Stimulated activated CD4-positive, alpha-beta T cell treated with anti-CD3 and anti-CD28 coated beads, Interleukin-1b, Interleukin-23, amount 100 ng/mL, for 1 hour (primary cell): ENCODE measurements at regions not wholly inside any gene's neighbourhood (a gene's known extent, or its start where the extent isn't known, plus 50 kb on each side); places are given as distances from the start of the nearest gene placed in this dataset.

Source experiments
- DNase-seq, 2 donors: peaks; one replicate each; pipeline ENCODE4 v3.0.0-alpha.2; 2020; ENCODE audit warnings: low read depth in 2 of 2

DNA sequence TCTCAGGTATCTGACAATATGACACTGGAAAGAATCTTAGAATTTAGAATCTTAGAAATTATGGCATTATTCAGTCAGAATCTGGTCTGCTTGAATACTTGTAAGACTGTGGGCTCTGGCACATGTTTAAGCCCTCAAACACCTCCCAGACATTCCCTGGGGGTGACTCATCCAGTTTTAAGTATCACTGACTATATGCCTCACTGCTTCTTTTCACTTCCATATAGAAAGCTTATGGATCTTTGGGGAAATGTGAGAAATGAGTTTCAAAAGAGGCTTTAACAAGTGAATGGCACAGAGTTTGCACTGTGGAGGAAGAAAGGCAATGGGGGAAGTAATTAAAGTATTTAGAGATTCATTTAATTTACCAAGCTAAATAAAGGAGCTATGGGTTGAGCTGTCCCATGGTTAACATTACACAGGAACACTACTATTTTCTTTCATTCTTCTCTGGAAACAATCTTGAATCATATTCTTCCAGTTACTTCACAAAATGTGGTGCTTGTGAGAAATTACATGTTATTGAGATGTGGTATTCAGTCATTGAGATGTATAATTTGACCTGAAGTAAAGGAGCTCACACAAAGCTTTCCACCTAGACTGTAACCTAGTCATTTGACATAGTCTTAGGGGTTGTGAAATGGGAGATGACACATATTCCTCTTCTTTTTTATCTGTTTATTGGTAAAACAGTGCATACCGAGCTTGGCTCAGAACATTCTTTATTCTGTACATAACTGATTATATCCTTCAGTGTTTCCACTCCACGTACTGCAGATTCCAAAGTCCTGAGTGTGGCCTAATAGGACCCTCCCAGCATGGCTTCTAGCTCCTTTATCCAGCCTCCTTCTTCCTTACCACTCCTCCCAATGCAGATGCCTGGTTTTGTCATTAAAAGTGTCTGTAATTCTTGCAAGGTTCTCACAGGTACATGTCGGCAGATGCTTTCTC, 544.6 kb upstream of the NECTIN3 start:
- DNase-seq = no peak

DNA sequence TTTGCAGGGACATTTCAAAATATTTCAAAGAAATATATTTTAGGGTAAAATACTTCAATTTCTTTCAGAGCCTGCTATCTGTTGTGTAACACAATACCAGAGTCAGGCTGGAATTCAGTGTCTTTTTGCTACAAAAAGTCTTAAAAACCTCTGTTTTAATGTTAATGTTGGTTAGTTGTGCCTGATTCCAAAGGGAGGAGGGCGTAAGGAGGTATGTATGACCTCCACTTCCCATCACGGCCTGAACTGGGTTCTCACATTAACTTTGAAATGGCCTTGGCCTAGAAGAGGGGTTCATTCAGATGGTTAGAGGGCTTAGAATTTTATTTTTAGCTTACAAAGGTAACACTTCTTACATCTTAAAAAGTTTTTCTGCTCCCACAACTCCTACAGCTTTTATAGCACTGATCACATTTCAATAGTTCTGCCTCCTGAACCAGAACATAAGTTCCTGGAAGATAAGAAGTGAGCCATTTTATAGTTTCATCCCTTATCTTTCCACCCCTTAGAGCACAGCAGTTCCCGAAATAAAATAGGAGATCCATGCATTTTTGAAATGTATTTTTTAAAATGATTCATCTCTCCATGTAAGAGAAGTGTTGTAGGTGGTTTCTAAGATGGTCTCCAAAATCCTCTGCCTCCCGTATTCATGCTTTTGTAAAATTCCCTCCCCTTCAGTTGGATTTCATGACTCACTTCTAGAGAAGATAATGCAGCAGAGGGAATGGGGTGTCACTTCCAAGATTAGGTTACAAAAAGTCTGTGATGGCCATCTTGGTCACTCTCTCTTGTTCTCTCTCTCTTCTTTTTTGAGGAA, 543.1 kb upstream of the NECTIN3 start:
- no peak for DNase-seq

DNA sequence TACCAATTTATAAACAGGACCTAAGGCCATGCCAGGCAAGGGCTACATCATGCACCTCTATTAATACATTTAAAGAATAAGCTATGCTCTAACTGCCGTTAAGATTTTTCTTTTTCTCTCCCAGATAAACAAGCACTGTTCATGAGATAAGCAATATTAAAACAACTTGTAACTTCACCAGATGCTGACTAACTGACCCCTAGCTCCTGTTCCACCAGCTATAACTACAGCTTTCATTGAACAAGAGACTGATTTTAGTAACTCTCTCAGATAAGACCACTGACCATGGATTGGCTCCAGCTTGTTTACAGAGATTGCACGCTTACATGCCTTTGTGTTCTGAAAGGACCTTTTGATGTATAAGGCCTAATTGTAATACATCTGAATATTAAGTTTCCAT, 540.7 kb upstream of the NECTIN3 start:
- DNase-seq = no peak

DNA sequence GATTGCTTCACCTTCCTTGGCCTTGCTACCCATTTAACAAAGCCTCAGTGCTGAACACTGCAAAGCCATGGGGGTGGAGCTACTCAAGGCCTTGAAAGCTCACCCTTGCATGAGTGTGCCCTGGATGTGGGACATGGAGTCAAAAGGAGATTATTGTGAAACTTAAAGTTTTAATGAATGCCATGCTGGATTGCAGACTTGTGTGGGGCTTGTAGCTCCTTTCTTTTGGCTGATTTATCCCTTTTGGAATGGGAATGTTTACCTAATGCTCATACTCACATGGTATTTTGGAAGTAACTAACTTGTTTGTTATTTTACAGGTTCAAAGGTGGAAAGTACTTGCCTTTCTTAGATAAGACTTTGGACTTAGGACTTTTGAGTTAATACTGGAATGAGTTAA, 538.5 kb upstream of the NECTIN3 start:
- no peak for DNase-seq

DNA sequence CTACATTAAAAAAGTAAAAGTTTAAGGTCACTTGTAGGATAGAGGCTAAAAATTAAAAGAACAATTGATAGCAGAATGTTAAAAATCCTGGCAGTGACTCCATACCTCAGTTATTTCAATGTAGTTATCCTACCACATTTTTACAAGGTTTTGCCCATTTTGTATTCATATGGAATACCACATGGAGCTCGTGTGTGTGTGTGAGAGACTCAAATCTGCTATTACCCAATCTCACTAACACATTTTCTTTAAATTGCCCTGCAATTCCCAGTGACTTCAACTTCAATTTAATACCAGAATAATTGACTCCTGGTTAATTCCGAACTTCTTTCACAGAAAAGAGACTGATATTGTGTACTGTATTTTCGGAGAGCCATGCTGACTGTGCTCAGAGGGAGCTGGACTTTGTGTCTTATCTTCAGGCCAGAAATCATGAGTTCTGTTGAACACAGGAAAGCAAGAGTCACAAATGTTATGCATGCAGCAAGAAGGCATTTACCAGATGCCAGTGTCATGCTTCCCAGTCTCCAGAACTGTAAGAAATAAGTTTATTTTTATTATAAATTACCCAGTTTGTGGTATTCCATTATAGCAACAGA, 529.0 kb upstream of the NECTIN3 start:
- DNase-seq = no peak

DNA sequence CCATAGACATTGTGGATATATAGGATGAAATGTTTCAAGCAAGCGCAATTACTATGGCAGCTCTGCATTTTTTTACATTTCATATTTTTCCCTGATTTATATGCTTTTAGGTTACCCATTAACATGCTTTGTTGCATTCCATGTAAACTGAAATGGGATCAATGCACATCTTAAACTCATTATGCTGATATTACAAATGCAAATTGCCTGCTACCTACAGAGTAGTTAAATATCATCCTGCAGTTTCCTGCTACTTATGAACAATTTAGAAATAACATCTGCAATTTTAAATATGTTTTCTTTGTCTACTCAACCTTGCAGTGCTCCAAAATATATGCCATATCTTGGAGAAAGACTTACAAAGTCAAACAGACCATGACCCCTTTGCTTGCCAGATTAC, 526.9 kb upstream of the NECTIN3 start:
- no peak for DNase-seq

DNA sequence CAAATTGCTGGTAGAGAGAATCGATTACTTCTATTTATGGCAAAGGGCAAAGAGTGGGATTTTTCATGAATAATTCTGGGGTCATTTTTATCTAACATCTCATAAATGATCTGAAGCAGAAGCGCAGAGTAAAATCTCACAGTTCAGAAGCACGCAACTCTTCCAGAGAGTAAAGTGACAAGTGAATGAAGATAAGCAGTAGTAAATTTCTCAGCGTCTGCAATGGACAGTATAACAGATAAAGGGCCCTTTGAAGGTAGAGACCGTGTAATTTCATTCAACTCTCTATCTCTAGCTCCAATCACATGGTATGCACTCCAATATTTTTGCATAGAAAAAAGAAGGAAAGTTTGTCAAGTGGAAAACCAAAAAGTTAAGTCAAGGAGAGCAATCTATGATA, 521.1 kb upstream of the NECTIN3 start:
- DNase-seq = no peak

DNA sequence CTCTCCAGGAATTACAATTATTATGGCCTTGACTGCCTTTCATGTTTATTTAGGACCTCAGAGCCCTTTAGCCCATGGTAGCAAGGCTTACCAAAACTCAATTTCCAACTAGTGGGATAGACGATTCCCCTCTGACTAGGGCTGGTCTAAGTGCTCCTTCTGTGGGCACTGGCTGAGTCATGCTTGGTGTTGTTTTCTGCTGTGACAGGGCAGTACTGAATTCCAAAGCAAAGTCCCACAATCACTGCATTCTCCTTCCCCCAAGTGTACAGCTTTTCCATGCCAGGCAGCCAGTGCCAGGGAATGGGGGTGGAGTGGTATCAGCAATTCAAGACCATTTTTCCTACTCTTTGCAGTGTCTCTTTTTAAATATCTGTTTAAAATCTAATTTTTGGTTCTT, 509.0 kb upstream of the NECTIN3 start:
- DNase-seq = no peak

DNA sequence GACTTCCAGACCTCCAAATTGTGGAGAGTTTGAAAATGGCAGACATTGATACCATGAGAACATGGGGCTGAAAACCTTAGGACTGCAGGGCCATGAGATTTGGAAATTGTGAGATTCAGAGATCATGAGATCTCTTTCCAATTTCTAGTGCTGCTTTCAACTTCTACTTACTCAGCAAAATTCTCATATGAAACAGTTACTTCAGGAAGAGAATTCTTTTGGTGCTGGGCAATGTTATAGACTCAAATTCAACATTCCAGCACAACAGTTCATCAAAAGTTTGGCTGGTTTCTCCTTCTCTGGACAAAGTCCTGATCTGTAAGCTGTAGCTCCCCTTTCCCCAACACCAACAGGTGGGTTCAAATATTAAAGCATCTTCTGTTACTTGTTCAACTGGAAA, 506.9 kb upstream of the NECTIN3 start:
- DNase-seq = no peak

DNA sequence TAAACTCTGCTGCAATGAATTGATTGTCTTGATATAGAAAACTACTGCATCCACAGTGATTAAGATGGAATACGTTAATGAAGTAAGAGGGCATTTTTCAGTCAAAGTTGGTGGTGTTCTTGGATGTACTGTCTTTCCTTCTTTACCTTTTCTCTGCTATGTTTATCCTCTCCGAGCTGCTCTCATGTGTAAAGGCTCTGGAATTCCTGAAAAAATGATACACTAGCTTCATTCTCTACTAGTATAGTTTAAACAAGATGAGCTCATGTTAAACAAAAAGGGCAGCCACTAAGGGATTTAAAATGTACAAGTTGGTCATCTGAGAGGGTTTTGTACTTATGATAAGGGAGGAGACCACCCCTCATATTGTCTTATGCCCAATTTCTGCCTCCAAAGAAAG, 504.6 kb upstream of the NECTIN3 start:
- no peak for DNase-seq

DNA sequence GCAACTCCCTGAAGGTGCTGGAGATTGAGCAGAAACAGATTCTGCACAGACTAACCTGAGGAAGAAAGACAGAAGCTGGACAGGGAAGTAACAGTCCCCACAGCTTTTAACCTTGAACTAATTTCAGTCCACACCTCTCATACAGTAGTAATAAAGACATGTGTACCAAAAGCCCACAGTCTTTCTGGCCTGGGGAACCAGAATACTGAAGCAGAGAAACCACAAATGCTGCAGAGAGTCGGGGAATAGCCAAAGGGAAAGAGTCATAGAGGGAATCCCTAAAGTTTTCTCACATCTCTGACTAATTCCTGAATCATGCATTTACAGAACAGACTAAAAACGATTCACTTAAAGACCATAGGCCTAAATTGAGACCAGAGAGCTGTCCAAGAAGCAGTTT, 503.4 kb upstream of the NECTIN3 start:
- no peak for DNase-seq

DNA sequence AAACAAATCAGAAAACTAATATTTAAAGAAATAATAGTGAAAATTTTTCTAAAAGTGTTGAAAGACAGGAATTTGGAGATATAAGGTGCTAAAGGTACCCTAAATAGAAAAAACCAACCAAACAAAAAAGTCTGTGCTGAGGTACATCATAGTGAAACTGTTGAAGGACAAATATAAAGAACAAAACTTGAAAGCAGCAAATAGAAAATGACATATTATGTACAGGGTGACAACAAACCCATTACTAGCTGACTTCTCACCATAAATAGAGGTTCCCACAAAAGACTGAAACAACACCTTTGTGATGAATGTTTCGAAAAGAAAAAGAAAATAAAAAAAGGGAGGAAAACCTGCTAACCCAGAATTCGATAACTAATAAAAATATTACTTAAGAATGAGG, 502.5 kb upstream of the NECTIN3 start:
- DNase-seq = no peak

DNA sequence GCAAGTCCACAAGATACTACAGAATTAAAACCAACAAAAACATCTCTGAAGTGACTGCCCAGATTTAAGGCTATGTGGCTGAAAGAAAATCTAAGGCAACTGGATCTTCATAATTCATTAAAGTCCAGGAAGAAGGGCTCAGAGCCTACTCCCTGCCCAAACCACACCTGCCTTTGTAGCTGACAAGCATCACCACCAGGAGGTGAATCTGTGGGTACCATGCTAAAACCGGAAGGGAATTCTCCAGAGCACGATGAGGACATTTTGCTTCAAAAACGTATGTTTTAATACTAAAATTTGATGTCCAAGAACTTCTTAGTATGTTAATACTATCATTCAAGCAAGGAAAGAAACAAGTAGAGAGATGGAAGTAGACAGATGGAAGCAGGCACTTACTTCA, 495.9 kb upstream of the NECTIN3 start:
- no peak for DNase-seq

DNA sequence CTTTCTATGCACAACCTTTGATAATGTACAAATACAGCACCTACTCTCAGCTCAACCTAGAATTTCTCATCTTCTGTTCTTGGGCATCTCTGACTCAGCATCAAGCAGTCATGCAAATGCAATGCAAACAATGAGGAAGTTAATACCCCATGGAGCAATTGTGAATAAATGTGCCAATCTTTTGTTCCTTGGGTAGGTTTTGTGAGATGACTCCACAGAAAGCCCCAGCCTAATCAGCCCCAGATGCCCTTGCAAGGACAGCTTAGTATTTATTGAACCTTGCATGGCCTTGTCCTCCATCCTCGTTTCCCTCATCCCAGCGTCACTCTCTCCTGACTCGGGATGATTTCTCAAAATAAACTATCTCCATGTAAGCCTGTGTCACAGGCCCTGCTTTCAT, 494.7 kb upstream of the NECTIN3 start:
- no peak for DNase-seq

DNA sequence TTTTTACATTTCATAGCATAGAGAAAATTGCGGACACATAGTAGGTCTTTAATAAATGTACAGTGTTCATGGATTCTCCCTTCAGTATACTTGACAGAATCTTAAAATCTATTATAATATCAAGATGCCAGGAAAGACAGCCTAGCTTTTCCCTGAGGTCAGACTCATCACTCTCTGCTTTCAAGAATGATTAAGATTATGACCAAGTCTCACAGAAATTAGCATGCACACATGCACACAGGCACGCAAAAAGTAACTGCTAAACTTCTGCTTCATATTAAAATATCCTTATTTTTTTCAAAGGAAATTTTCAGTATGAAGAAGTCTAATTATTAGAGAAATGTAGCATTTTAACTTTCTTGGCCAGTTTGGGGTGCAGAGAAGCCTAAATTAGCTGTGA, 493.8 kb upstream of the NECTIN3 start:
- no peak for DNase-seq

DNA sequence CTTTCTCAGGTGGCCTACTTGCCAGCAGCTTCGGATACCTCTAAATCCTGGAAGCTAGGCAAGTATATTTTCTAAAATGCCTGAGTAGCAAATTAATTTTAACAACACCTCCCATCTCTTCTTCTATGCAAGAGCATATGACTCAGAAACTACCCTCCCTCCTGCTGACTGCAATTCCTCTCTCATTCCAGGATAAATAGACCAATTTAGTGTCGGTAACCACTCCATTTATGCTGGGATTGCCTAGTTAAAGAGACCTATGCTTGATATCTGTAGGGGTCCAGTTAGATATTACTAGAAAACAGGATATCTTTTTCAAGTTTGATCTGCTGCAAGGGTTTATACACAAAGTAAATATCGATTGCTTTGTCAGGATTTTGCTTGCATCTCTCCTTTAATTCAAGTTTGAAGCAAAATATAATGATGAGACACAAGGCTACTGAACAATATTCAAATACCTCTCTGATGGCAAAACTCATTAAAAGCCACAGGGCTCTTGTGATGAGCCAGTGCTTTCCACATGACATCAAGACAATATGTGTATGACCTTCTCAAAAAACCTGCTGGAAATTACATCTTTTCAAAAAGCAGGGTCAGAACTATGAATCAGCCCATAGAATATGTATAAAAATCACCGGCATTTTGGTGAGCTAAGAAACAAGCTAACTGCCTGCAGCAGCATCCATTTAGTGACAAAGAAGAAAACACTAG, 491.6 kb upstream of the NECTIN3 start:
- DNase-seq = no peak

DNA sequence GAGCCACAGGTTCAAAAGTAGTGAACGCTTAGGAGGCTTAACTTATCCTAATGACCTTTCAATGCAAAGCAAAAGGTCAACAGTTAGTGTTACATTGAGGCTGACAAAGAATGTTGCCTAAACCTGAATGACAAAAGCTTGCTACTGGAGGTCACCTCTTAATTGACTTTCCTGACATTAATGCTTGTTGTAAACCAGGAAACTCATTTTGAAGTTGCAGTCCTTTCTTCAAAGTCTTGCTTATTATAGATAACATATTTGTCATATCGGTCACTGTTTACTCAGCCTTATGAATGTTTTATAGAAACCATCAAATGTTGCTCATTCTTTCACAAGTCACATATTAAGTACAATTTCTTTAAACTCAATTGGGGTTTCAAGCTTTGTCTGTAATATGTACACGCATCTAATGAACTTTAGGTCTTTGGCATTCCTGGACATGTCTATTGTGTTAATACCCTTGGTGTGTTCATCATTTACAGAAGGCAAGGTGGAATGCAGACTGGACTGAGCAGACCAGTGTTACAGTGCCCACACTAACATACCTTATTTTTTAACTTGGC, 488.2 kb upstream of the NECTIN3 start:
- no peak for DNase-seq

DNA sequence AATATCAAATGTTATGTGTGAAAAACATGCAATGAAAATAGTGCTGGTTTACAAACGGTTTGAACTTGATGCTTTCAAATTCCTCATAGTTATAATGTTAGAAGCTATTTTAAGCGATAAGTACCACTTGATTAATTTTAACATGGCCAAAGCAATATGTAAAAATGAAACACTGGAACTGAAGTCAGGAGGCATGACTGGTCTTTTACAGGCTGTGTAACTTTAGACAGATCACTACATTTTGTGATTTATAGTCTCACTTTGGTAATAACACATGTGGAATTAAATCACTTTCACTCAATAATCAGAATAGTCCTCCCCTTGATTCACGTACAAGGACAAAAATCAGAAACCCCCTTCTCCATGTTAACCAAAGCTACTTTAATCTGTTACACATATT, 482.7 kb upstream of the NECTIN3 start:
- DNase-seq = no peak

DNA sequence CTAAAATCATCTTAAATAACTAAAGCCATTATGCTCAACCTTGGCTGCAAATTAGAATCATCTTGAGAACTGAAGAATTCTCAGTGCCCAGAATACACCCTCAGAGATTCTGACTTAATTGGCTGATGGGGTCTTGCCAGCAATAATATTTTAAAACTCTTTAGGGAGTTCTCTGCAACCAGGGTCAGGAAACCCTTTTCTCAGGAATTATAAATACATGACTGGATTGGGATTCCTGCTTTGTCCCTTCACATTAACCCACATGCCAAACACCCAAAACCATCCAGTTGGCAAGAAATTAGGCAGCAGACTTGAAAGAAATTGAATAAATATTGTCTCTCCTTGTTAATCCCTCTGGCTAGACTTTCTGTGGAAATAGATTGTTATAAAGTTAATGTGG, 482.3 kb upstream of the NECTIN3 start:
- no peak for DNase-seq

DNA sequence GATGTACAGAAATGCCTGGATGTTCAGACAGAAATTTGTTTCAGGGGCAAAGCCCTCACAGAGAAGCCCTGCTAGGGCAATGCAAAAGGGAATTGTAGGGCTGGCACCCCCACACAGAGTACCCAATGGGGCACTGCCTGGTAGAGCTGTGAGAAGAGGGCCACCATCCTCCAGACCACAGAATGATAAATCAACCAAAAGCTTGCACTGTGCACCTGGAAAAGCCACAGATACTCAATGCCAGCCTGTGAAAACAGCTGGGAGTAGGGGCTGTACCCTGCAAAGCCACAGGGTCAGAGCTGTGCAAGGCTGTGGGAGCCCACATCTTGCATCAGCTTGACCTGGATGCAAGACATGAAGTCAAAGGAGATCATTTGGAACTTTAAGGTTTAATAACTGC, 477.9 kb upstream of the NECTIN3 start:
- DNase-seq = no peak

DNA sequence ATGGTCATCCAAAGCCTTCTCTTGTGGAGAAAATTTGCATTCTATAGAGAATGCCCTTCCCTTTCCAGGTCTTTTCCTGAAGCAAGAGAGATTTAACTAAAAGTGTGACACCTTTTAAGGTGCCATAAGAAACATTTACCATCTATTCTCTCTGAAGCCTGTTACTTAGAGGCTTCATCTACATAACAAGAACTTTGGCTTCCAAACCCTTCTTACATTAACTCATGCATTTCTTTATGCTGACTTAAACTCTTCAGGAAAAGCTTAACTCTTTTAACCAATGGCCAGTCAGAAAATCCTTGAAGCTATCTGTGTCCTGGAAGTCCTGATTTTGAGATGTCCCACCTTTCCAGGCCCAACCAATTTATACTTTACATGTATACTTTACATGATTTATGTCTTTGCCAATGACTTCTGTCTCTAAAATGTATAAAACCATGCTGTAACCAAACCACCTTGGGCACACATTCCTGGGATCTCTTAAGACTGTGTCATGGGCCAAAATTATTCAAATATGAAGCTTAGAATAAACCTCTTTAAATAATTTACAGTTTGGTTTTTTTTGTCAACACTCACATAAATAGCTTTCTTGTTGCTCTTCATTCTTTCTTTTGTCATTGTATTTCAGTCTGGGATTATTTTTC, 472.6 kb upstream of the NECTIN3 start:
- no peak for DNase-seq
